HG02678 (cell line): ENCODE measurements at regions not wholly inside any gene's neighbourhood (a gene's known extent, or its start where the extent isn't known, plus 50 kb on each side); places are given as distances from the start of the nearest gene placed in this dataset.

ENCODE experiments used
- ATAC-seq: cut with Tn5 transposase; IDR thresholded peaks from one replicate; pipeline ENCODE4 v1.9.1; 2021; ENCODE audit warnings: mild to moderate bottlenecking, moderate library complexity; ENCODE audit not compliant: unreplicated experiment

DNA sequence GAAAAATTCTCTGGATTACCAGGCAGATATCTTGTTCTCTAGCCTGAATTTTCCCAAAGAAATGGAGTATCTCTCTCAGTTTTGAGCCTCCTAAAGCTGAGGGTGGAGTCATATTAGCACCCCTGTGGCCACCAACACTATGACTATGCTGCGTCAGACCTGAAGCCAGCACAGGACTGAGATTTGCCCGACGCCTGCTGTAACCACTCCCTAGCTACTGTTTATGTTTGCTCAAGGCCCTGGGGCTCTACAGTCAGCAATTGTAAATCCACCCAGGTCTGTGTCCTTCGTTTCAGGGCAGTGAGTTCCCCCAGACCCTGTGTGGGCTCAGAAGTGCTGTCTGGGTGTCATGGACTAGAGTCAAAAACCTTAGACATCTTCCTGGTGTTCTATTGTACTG, 61.4 kb downstream of the ZXDA start:
- ATAC-seq, result no peak

DNA sequence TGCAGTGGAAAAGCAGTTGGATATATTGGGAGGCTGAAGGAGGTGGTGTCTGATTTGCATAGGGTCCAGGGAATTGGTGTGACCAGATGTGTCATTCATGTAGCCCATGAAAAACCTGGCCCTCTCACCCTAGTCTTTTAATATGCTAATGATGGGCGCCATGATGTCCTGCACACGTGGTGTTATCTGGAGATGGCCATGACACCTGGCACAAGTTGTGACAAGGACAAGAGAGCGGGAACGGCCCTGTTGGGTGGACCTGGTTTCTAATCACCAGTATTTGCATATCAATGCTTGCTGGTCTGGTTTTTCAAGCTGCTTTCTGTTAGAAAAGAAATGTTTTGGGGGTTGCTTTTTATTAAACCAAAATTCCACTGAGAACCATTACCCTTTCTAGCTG, 87.4 kb downstream of the ZXDA start:
- no peak for ATAC-seq

DNA sequence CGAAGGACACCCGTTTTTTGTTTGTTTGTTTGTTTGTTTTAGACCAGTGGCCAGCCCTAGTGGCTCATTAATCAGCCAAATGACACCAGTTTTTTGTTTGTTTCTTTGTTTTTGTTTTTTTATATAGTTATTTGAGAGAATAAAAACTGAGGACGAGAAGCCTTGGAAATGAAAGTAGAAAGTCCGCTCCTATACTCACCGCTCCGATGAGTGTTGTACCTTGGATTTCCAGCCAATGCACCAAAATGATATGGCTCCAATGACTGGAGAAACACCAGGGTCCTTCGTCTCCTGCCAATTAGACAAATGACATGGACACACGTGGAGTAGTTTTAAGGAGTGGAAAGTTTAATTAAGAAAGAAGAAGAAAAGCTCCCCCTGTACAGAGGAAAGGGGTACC, 87.9 kb downstream of the ZXDA start:
- no peak for ATAC-seq

DNA sequence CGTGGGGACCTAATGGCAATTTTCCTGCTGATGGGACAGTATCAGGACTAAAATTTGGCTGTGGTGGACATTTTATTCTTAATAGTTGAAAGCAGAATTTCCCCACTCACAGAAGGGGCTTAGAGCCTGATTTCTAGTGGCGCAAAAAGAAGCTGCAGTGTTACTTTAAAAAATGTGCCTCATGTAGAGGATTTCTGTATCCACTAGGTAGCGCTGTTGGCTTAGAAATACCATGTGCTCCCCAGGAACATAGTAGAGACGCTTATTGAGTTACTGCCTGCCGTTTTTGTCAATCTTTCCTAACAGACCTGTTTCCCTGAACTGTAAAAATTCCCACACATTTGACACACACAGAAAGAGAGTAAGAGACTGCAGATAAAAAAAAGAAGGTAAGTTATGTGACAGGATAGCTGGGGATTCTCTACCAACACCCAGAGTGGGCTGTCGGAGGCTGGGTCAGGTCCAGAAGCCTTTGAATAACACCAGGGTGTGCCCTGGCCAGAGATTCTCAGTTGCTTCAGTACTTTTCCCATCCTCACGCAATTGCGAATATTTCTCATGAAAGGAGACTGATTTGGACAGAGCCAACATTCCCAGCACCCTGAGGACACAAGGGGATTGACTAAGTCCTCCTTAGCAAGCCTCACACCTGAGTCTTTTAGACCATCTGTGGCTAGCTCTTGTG, 88.4 kb downstream of the ZXDA start:
- peak; percentile 65 for ATAC-seq

DNA sequence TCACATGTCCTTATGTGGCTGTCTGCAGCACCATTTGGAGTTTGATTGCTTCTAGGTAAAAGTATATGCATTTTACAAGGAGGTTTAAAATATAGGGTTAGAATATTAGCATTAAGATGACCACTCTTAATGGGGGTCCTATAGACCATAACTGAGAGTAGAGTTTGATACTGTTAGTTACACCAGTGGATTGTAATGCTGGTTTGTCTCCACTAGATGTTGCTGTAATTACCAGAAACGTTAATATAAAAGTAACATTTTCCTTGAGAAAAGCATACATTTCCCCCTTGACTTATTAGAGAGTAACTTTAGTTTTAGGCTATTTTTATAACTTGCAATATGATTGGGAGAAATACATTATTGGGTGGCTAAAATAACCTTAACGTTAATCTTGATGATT, 93.0 kb downstream of the ZXDA start:
- ATAC-seq, result no peak

DNA sequence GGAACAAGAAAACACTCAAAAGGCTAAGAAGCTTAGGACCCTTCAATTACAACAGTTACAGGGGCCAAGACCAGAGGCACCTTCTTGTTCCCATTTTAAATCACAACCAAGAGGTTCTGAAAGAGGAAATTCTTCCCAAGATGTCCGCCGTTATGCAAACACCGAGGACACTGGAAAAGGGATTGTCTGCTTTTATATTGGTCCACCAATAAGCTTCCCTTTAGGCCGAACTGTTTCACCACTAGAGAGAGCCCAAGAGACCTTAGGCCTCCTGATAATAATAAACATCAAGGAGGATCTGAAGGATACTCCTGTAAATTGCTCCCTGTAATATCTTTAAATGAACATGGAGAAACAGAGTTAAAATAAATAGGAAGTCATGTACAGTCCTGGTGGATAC, 92.6 kb upstream of the NLRP2B start:
- ATAC-seq, result no peak

DNA sequence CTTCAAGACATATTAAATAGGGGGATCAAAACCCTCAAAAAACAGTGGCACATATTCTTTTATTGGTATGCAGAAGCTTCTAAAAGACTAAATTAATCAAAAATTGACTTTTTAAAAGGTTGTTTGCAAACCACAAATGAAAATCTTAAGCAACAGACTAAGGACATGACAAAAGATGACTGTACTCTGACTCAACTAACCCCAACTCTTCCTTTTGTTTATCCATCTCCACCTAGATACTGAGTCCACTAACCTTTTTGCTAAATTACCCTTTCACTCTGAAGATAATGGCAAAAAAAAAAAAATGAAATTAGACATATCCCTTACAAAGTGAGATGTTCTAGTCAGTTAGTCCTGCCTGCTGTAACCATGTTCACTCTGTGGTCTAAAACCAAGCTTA, 91.6 kb upstream of the NLRP2B start:
- no peak for ATAC-seq

DNA sequence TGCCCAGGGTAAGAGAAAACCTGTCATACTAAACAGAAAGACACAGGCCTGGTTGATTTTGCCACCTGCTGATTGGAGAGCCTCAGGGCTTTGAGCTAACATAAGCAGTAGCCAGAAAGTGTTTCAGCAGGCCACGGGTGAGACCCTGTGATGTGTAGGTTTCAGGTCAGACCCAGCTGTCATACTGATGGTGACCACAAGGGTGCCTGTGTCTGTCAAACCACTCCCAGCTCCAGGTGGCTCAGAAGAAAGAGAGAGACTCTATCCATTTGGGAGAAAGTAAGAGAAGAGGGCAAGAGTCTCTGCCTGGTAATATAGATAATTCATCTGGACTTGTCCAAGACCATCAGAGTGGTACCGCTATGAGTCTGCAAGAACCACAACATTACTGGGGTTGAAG, 72.8 kb upstream of the NLRP2B start:
- no peak for ATAC-seq

DNA sequence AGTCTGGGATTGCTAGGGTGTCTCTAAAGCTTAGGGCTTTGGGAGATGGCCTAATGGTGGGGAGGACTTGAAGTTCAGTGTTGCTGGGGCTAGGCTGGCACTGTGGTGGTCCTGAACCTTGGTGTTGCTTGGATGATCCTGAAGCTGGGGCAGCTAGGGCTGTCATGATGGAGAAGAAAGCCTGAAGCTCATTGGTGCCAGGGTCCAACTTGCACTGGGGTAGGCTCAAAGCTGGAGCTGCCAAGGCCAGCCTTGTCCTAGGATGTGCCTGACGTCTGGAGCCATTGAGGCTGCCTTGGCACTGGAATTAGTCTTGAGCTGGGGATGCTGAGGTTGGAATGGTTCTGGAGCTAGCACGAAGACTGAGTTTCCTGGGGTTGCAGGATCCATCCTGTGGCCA, 61.0 kb upstream of the NLRP2B start:
- no peak for ATAC-seq

DNA sequence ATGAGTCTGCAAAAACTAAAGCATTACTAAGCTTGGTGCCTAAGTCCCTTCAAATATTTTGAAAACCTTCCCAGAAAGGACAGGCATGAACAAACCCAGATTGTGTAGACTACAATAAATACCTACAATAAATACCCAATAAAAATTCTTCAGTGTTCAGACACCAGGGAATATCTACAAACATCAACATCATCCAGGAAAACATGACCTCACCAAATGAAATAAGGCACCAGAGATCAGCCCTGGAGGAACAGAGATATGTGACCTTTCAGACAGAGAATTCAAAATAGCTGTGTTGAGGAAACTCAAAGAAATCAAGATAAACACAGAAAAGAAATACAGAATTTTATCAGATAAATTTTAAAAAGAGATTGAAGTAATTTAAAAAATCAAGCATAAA, 57.8 kb upstream of the NLRP2B start:
- no peak for ATAC-seq
